ENCODE measurements at regions not wholly inside any gene's neighbourhood (a gene's known extent, or its start where the extent isn't known, plus 50 kb on each side); places are given as distances from the start of the nearest gene placed in this dataset.
"Not testable (repeated sequence)": the region's sequence is repeated elsewhere in the genome, so short reads cannot be mapped to it uniquely, and the experiment has no call there.

DNA sequence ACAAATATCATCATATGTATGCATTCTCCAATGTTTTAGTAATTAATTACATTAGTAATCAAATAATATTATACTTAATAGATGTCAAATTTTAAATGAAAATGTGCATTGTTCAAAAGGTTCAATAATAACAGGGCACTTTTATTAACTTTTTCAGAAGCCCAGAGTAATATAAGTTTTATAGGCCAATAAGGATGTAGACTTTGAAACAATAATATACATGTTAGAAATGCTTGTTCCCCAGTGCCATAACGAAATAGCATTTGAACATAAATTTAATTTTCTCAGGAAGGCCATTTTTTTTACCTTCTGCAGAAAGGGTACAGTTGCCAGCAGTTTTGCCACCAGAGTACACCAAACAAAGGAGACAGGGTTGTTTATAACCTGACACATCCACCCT is 1133.9 kb upstream of the LRRTM3 start:
- TF ChIP-seq, protein P1, sequence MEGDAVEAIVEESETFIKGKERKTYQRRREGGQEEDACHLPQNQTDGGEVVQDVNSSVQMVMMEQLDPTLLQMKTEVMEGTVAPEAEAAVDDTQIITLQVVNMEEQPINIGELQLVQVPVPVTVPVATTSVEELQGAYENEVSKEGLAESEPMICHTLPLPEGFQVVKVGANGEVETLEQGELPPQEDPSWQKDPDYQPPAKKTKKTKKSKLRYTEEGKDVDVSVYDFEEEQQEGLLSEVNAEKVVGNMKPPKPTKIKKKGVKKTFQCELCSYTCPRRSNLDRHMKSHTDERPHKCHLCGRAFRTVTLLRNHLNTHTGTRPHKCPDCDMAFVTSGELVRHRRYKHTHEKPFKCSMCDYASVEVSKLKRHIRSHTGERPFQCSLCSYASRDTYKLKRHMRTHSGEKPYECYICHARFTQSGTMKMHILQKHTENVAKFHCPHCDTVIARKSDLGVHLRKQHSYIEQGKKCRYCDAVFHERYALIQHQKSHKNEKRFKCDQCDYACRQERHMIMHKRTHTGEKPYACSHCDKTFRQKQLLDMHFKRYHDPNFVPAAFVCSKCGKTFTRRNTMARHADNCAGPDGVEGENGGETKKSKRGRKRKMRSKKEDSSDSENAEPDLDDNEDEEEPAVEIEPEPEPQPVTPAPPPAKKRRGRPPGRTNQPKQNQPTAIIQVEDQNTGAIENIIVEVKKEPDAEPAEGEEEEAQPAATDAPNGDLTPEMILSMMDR (IDR thresholded peaks at IDR 0.05; ENCODE audit: extremely low read depth, missing control alignments): no peak
- DNase-seq (ENCODE audit: low spot score): no peak

DNA sequence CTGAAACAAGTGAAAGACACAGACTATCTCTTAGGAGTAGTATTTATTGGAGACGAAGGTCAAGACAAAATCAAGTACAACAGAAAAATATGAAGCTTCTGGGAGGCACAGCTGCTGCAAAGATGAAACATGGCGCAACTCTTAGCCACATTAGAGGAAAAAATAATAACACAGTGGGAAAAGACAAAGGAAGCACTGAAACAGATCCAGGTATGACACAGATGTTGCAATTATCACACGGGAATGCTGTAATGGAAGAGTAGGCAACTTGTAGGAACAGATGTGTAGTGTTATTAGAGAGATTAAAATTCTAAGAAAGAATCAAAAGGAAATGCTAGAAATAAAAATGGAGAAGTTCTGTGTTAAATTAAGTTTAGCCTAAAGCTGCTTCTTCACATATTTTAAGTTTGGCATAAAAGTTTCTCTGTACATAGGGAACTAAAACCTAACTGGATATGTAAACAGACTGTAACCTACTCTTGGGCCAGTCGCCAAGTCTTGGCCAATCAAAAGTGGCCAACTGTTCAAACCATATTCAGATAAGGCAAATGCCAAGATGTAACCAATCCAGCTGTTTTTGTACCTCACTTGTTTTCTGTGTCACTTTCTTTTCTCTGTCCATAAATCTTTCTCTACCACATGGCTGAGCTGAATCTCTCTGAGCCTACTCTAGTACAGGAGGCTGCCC is 1132.0 kb upstream of the LRRTM3 start:
- DNase-seq (ENCODE audit: low spot score): no peak
- TF ChIP-seq, protein P1 (IDR thresholded peaks at IDR 0.05; ENCODE audit: extremely low read depth, missing control alignments): no peak

GRCh38 chr10:65794861-65795260 is 1131.0 kb upstream of the LRRTM3 start:
- not testable (repeated sequence) for DNase-seq (ENCODE audit: low spot score)

GRCh38 chr10:65796472-65796871 is 1129.4 kb upstream of the LRRTM3 start:
- no peak for DNase-seq (ENCODE audit: low spot score)
- TF ChIP-seq, protein P1 (IDR thresholded peaks at IDR 0.05; ENCODE audit: extremely low read depth, missing control alignments): no peak

DNA sequence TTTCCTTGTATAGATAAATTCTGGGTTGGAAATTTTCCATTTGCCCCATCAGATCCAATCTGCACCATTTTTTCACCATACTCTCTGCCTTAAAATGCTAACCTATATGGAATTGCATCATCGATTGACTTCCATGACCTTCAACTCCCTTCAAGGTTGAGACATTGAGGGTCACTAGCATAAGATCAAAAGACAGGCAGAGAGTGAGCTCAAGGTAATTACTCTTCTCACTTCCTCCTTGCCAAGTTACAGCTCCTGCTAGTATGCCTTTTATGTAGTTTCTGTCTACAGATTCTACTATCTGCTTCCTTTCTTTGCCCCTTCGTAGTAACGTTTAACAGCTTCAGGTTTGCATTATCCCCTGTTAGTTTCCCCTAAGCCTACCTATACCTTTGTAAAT is 1127.7 kb upstream of the LRRTM3 start:
- no peak for DNase-seq (ENCODE audit: low spot score)
- TF ChIP-seq, protein P1 (IDR thresholded peaks at IDR 0.05; ENCODE audit: extremely low read depth, missing control alignments): no peak

GRCh38 chr10:65802391-65802790 is 1123.4 kb upstream of the LRRTM3 start:
- TF ChIP-seq, protein P1 (IDR thresholded peaks at IDR 0.05; ENCODE audit: extremely low read depth, missing control alignments): no peak
- no peak for DNase-seq (ENCODE audit: low spot score)

- TF ChIP-seq, protein P1 (IDR thresholded peaks at IDR 0.05; ENCODE audit: extremely low read depth, missing control alignments): no peak
Measured at GRCh38 chr10:65805511-65805910, 1120.3 kb upstream of the LRRTM3 start.

DNA sequence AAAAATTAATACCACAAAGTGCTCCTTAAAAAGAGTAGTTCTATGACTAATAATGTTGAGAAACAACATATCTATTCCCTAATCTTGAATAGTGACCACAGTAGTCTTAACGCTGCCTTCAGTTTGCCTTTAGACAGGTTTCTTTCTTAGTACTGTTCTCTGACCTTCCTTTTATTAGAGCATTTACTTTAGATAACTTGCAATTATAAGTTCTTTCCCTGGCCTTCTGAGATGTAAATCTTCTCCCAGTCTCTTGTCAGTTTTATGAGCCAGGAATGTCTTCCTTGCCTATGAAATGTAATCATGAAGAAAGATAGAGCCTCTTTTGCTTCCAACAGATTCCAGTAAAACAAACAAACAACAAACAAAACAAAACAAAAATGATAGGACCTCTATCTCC is 1119.8 kb upstream of the LRRTM3 start:
- TF ChIP-seq, protein P1 (IDR thresholded peaks at IDR 0.05; ENCODE audit: extremely low read depth, missing control alignments): no peak
- no peak for DNase-seq (ENCODE audit: low spot score)

More at GRCh38 chr10:65805511-65805910, 1120.3 kb upstream of the LRRTM3 start:
- DNase-seq (ENCODE audit: low spot score): no peak

Data from GM20000 (cell line).